Uterus (tissue), 2 donors: ENCODE measurements at regions not wholly inside any gene's neighbourhood (a gene's known extent, or its start where the extent isn't known, plus 50 kb on each side); places are given as distances from the start of the nearest gene placed in this dataset.
"Not testable (repeated sequence)": the region's sequence is repeated elsewhere in the genome, so short reads cannot be mapped to it uniquely, and the experiment has no call there.

Experiments used
- CTCF ChIP-seq, 4 experiments: fragments of 200-600 bp in 2 of 4; fragments of 450-650 bp in 2 of 4; sonication (generic) in 2 of 4; IDR thresholded peaks; one replicate each; pipeline ENCODE4 v1.5.1; 2016 to 2019; ENCODE audit warnings: antibody characterized with exemption in 4 of 4, mild to moderate bottlenecking in 2 of 4, moderate library complexity in 1 of 4
- POLR2A ChIP-seq, 2 donors: fragments of 450-650 bp; IDR thresholded peaks; one replicate each; pipeline ENCODE4 v1.6.1; 2016; ENCODE audit warnings: antibody characterized with exemption in 2 of 2, mild to moderate bottlenecking in 1 of 2, moderate library complexity in 1 of 2

- TF ChIP-seq CTCF, POLR2A (IDR thresholded peaks at IDR 0.05): not testable (repeated sequence)
Measured at GRCh38 chr10:38395465-38395864, 301.3 kb downstream of the ZNF37A start.
